Adrenal gland (tissue), 9 donors: ENCODE measurements at regions not wholly inside any gene's neighbourhood (a gene's known extent, or its start where the extent isn't known, plus 50 kb on each side); places are given as distances from the start of the nearest gene placed in this dataset.

Experiments used
- DNase-seq, 7 donors: peaks; one replicate each; pipeline ENCODE4 v3.0.0-alpha.2; 2019 to 2020
- H3K27ac ChIP-seq, 5 donors: fragments of 200-600 bp; sonication (generic) in 4 of 5; 1 replicate in 3 of 5; 2 replicates in 2 of 5; pipeline versions ENCODE4 v1.5.1 to v1.8.0; 2016 to 2020; ENCODE audit warnings: mild to moderate bottlenecking in 1 of 5
- H3K27me3 ChIP-seq: fragments of 200-600 bp; 2 replicates; pipeline ENCODE4 v1.8.0; 2021
- H3K36me3 ChIP-seq, 2 donors: fragments of 200-600 bp; replicated peaks in 1 of 2; 1 replicate in 1 of 2; 2 replicates in 1 of 2; pipeline versions ENCODE4 v1.5.1 to v1.8.0; 2018 to 2022
- H3K4me1 ChIP-seq, 2 donors: fragments of 200-600 bp; replicated peaks in 1 of 2; 1 replicate in 1 of 2; 2 replicates in 1 of 2; pipeline versions ENCODE4 v1.5.1 to v1.8.0; 2018 to 2021
- H3K4me3 ChIP-seq, 4 donors: fragments of 200-600 bp; sonication (generic) in 3 of 4; one replicate each; pipeline ENCODE4 v1.5.1; 2016 to 2018
- H3K9me3 ChIP-seq, 3 donors: fragments of 200-600 bp; sonication (generic) in 1 of 3; replicated peaks in 1 of 3; 1 replicate in 2 of 3; 2 replicates in 1 of 3; pipeline versions ENCODE4 v1.5.1 to v1.8.0; 2016 to 2021
- CTCF ChIP-seq, 6 experiments: fragments of 450-650 bp in 4 of 6; fragments of 200-600 bp in 2 of 6; sonication (generic) in 1 of 6; IDR thresholded peaks; 1 replicate in 5 of 6; 2 replicates in 1 of 6; pipeline versions ENCODE4 v1.5.1 to v1.8.0; 2016 to 2021; ENCODE audit warnings: antibody characterized with exemption in 6 of 6, mild to moderate bottlenecking in 2 of 6, moderate library complexity in 1 of 6
- POLR2A ChIP-seq, 2 donors: fragments of 450-650 bp; IDR thresholded peaks; one replicate each; pipeline ENCODE4 v1.6.1; 2017; ENCODE audit warnings: antibody characterized with exemption in 2 of 2, mild to moderate bottlenecking in 2 of 2, moderate library complexity in 1 of 2
- WGBS, 4 donors: extraction: QIAGEN DNeasy Blood & Tissue Kit in 2 of 4; methylation state at CpG; one replicate each; pipeline versions ENCODE4 v1.1.5 to v1.1.7; 2013 to 2017; 5-methylcytosine and 5-hydroxymethylcytosine counted together
- intact Hi-C, 2 donors: fragments of 100-400 bp; cut with DNase I; formaldehyde crosslinking; loops; one replicate each; pipeline versions ENCODE4 v1.14.1 to v1.15.0; 2022 to 2023
- donor health status: healthy with polysubstance abuse.
- donor health status: Bipolar disorder and iron deficiency.
- donor health status: DM: yes; HTN: yes; CAD: no.
- donor health status: DM: no; HTN: no; CAD: no.
- donor health status: DM: no; HTN: no; CAD: no.

- no peaks in the 10 kb centered on the region for H3K9me3 ChIP-seq
- no peak overlapping the region for H3K4me3 ChIP-seq
- 73 to 100% (median 95%) methylated on average over 1 of the region's 1 CpG for WGBS, 4 donors
- DNase-seq = no peak
- H3K27ac ChIP-seq = no peak overlapping the region
- H3K4me1 ChIP-seq = no peaks in the 10 kb centered on the region
- no peak for TF ChIP-seq POLR2A (IDR thresholded peaks at IDR 0.05)
- TF ChIP-seq CTCF (IDR thresholded peaks at IDR 0.05) = no peak
- H3K27me3 ChIP-seq = no peaks in the 10 kb centered on the region
- H3K36me3 ChIP-seq = no peaks in the 10 kb centered on the region
- intact Hi-C loops = no loop called here
Measured at GRCh38 chr18:45548614-45549013, 66.7 kb upstream of the SLC14A2 start.

- DNase-seq = no peak
- Histone ChIP-seq H3K9me3 (no peaks in the 10 kb centered on the region), H3K4me1 (no peaks in the 10 kb centered on the region), H3K4me3 (no peak overlapping the region), H3K27ac (no peak overlapping the region), H3K27me3 (no peaks in the 10 kb centered on the region), H3K36me3 (no peaks in the 10 kb centered on the region)
- WGBS, 4 donors = 75 to 96% (median 90%) methylated on average over 7 of the region's 7 CpGs
- TF ChIP-seq CTCF (IDR thresholded peaks at IDR 0.05) (no peak), POLR2A (IDR thresholded peaks at IDR 0.05) (no peak)
- intact Hi-C loops = no loop called here
Measured at GRCh38 chr18:45549290-45549689, 66.0 kb upstream of the SLC14A2 start.

- no peak for DNase-seq
- H3K4me1 ChIP-seq = no peaks in the 10 kb centered on the region
- no peak for TF ChIP-seq POLR2A (IDR thresholded peaks at IDR 0.05)
- TF ChIP-seq CTCF (IDR thresholded peaks at IDR 0.05) = no peak
- intact Hi-C loops = no loop called here
- no peaks in the 10 kb centered on the region for H3K27me3 ChIP-seq
- H3K36me3 ChIP-seq = no peaks in the 10 kb centered on the region
- no peak overlapping the region for H3K4me3 ChIP-seq
- 80 to 89% (median 85%) methylated on average over 6 of the region's 6 CpGs for WGBS, 4 donors
- H3K9me3 ChIP-seq = no peaks in the 10 kb centered on the region
- H3K27ac ChIP-seq = no peak overlapping the region
Measured at GRCh38 chr18:45551142-45551815, 64.0 kb upstream of the SLC14A2 start.

DNA sequence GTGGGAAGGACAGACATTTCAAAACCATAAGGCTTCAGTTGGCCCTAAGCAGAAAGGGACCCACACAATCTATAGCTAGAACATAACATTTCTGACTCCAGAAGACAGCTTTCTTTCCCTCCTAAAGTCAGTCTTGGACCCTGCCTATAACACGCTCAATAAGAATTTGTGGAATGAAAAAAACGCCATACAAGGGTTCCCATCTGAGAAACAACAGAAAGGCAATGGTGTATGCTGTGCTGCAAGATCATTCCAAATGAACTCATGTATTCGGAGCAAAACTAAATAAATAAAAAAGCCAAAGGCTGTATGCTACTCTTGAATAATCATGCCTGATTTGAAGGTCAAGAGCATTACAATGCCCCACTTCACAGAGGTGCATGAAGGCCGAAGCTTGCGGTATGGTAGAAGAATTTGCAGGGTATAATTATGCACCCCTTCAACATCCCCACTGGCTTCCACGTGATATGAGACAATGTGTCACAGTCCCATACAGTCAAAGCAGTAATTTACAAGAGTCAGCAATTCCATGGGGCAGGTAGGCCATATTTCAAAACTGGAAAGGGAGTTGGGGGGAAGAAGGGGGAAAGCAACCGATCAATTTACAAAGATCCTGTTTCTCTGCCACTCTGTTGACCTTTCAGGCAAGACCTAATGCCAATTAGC is 61.4 kb upstream of the SLC14A2 start:
- no peaks in the 10 kb centered on the region for H3K27me3 ChIP-seq
- DNase-seq = no peak
- H3K36me3 ChIP-seq = no peaks in the 10 kb centered on the region
- intact Hi-C loops = no loop called here
- no peaks in the 10 kb centered on the region for H3K4me1 ChIP-seq
- WGBS, 4 donors = 78 to 83% (median 79%) methylated on average over 7 of the region's 7 CpGs
- no peak overlapping the region for H3K27ac ChIP-seq
- no peaks in the 10 kb centered on the region for H3K9me3 ChIP-seq
- no peak overlapping the region for H3K4me3 ChIP-seq
- TF ChIP-seq POLR2A (IDR thresholded peaks at IDR 0.05) = no peak
- no peak for TF ChIP-seq CTCF (IDR thresholded peaks at IDR 0.05)
